HEK293 (cell line): ENCODE measurements at regions not wholly inside any gene's neighbourhood (a gene's known extent, or its start where the extent isn't known, plus 50 kb on each side); places are given as distances from the start of the nearest gene placed in this dataset.

Experiments
- CTCF ChIA-PET: fragments of 350-600 bp; formaldehyde crosslinking; extraction: SDS; loops from one replicate; lab custom pipeline; 2021; ENCODE audit warnings: antibody characterized with exemption; lab: Yijun Ruan, JAX
- POLR2A ChIA-PET: fragments of 300-600 bp; formaldehyde crosslinking; extraction: SDS; loops from one replicate; lab custom pipeline; 2020; ENCODE audit warnings: antibody characterized with exemption, inconsistent platforms; lab: Yijun Ruan, JAX
- H3K27ac ChIP-seq: fragments of 200-500 bp; sonication (Bioruptor generic); 2 replicates; pipeline ENCODE4 v1.5.1; 2014; ENCODE audit warnings: low read depth, low read length, control low read depth, inconsistent platforms; ENCODE audit errors: extremely low read depth
- H3K36me3 ChIP-seq, 2 experiments: fragments of 200-500 bp in 1 of 2; sonication (Bioruptor generic) in 1 of 2; 1 replicate in 1 of 2; 2 replicates in 1 of 2; pipeline ENCODE4 v1.5.1; 2014 to 2017; ENCODE audit warnings: inconsistent platforms in 2 of 2, low read length in 2 of 2; ENCODE audit not compliant: control insufficient read depth in 2 of 2, insufficient read depth in 1 of 2
- H3K4me1 ChIP-seq: fragments of 200-500 bp; sonication (Bioruptor generic); 2 replicates; pipeline ENCODE4 v1.5.1; 2014; ENCODE audit warnings: mild to moderate bottlenecking, low read length, inconsistent platforms; ENCODE audit not compliant: control insufficient read depth, insufficient read depth
- H3K4me3 ChIP-seq: 2 replicates; pipeline ENCODE4 v1.5.1; 2011; ENCODE audit warnings: low read depth, mild to moderate bottlenecking, control low read depth, low read length, moderate library complexity
- H3K9me3 ChIP-seq: fragments of 200-500 bp; sonication (Bioruptor generic); 2 replicates; pipeline ENCODE4 v1.5.1; 2014; ENCODE audit warnings: low read depth, low read length, inconsistent platforms; ENCODE audit not compliant: control insufficient read depth, insufficient read depth
- ATF2 ChIP-seq: fragments of 450-650 bp; formaldehyde crosslinking; IDR thresholded peaks from 2 replicates; pipeline ENCODE4 v1.5.1; 2016; ENCODE audit warnings: missing biosample characterization, missing genetic modification characterization, low read depth
- ELK4 ChIP-seq: IDR thresholded peaks from 2 replicates; pipeline ENCODE4 v1.6.1; 2011; ENCODE audit warnings: mild to moderate bottlenecking, low read depth, low read length, borderline replicate concordance
- KLF1 ChIP-seq: fragments of 450-650 bp; formaldehyde crosslinking; IDR thresholded peaks from 2 replicates; pipeline ENCODE4 v1.5.1; 2016; ENCODE audit warnings: missing biosample characterization, missing genetic modification characterization
- PRDM10 ChIP-seq: fragments of 450-650 bp; formaldehyde crosslinking; IDR thresholded peaks from 2 replicates; pipeline ENCODE4 v1.5.1; 2016; ENCODE audit warnings: missing biosample characterization, missing genetic modification characterization
- ZBTB6 ChIP-seq: fragments of 450-650 bp; formaldehyde crosslinking; IDR thresholded peaks from 2 replicates; pipeline ENCODE4 v1.5.1; 2017; ENCODE audit warnings: missing biosample characterization, missing genetic modification characterization
- ZBTB7A ChIP-seq: fragments of 450-650 bp; formaldehyde crosslinking; IDR thresholded peaks from 2 replicates; pipeline ENCODE4 v1.5.1; 2016; ENCODE audit warnings: low read depth, missing biosample characterization, missing genetic modification characterization
- ZBTB8A ChIP-seq: fragments of 450-650 bp; formaldehyde crosslinking; IDR thresholded peaks from 2 replicates; pipeline ENCODE4 v1.5.1; 2016; ENCODE audit warnings: missing biosample characterization, missing genetic modification characterization
- ZNF10 ChIP-seq: fragments of 450-650 bp; formaldehyde crosslinking; IDR thresholded peaks from 2 replicates; pipeline ENCODE4 v1.5.1; 2017; ENCODE audit warnings: missing biosample characterization, missing genetic modification characterization
- ZNF148 ChIP-seq: fragments of 450-650 bp; formaldehyde crosslinking; IDR thresholded peaks from 2 replicates; pipeline ENCODE4 v1.5.0; 2017; ENCODE audit warnings: missing biosample characterization, missing genetic modification characterization, borderline replicate concordance
- ZNF175 ChIP-seq: fragments of 450-650 bp; formaldehyde crosslinking; IDR thresholded peaks from 2 replicates; pipeline ENCODE4 v1.5.1; 2016; ENCODE audit warnings: missing biosample characterization, missing genetic modification characterization
- ZNF324 ChIP-seq: fragments of 450-650 bp; formaldehyde crosslinking; IDR thresholded peaks from 2 replicates; pipeline ENCODE4 v1.5.1; 2016; ENCODE audit warnings: missing biosample characterization, missing genetic modification characterization
- ZNF341 ChIP-seq: fragments of 450-650 bp; formaldehyde crosslinking; IDR thresholded peaks from 2 replicates; pipeline ENCODE4; 2016; ENCODE audit warnings: low read depth, missing biosample characterization, missing genetic modification characterization
- ZNF350 ChIP-seq: fragments of 450-650 bp; formaldehyde crosslinking; IDR thresholded peaks from 2 replicates; pipeline ENCODE4 v1.5.0; 2017; ENCODE audit warnings: missing biosample characterization, mild to moderate bottlenecking, missing genetic modification characterization
- ZNF362 ChIP-seq: fragments of 450-650 bp; formaldehyde crosslinking; IDR thresholded peaks from 2 replicates; pipeline ENCODE4 v1.5.1; 2016; ENCODE audit warnings: missing biosample characterization, missing genetic modification characterization
- ZNF513 ChIP-seq: fragments of 450-650 bp; IDR thresholded peaks from 2 replicates; pipeline ENCODE4 v1.5.1; 2018; ENCODE audit warnings: missing biosample characterization, missing genetic modification characterization
- ZNF560 ChIP-seq: fragments of 450-650 bp; formaldehyde crosslinking; IDR thresholded peaks from 2 replicates; pipeline ENCODE4 v1.5.1; 2017; ENCODE audit warnings: missing biosample characterization, missing genetic modification characterization, borderline replicate concordance
- ZNF624 ChIP-seq: fragments of 450-650 bp; formaldehyde crosslinking; IDR thresholded peaks from 2 replicates; pipeline ENCODE4 v1.5.1; 2017; ENCODE audit warnings: missing biosample characterization, missing genetic modification characterization
- ZNF629 ChIP-seq: fragments of 450-650 bp; formaldehyde crosslinking; IDR thresholded peaks from 2 replicates; pipeline ENCODE4 v1.5.1; 2017; ENCODE audit warnings: missing biosample characterization, missing genetic modification characterization
- ZNF747 ChIP-seq: fragments of 450-650 bp; formaldehyde crosslinking; IDR thresholded peaks from 2 replicates; pipeline ENCODE4 v1.5.1; 2016; ENCODE audit warnings: missing biosample characterization, missing genetic modification characterization
- ZNF768 ChIP-seq: fragments of 450-650 bp; formaldehyde crosslinking; IDR thresholded peaks from 2 replicates; pipeline ENCODE4 v1.5.1; 2018; ENCODE audit warnings: missing biosample characterization, mild to moderate bottlenecking, missing genetic modification characterization
- ZNF792 ChIP-seq: fragments of 450-650 bp; formaldehyde crosslinking; IDR thresholded peaks from 2 replicates; pipeline ENCODE4 v1.5.1; 2016; ENCODE audit warnings: missing biosample characterization, missing genetic modification characterization

- TF ChIP-seq ZBTB6 (tag by site-specific recombination) (no peak), KLF1 (tag by site-specific recombination) (no peak), ZNF747 (tag by site-specific recombination) (no peak), ZNF10 (tag by site-specific recombination) (no peak), ZBTB7A (tag by site-specific recombination) (no peak)
Observed at GRCh38 chr3:480070-480469, 283.5 kb downstream of the CHL1 start (continued).

- POLR2A ChIA-PET, result no interaction called here
- Histone ChIP-seq H3K4me1 (no peaks in the 10 kb centered on the region), H3K9me3 (no peaks in the 10 kb centered on the region), H3K36me3 (no peaks in the 10 kb centered on the region), H3K4me3 (no peak overlapping the region), H3K27ac (no peak overlapping the region)
- CTCF ChIA-PET, result interaction anchor here (0.8 kb wide), 1 partner anchor 13 kb away, joined by 3 read pairs; no protein-coding TSS in a partner anchor
- no peak for TF ChIP-seq ZNF324
- no peak for TF ChIP-seq ZNF341
- no peak for TF ChIP-seq ELK4
- TF ChIP-seq ZNF350 (tag by site-specific recombination), result no peak
- no peak for TF ChIP-seq PRDM10 (tag by site-specific recombination)
- TF ChIP-seq ZNF768 (tag by site-specific recombination), result no peak
- no peak for TF ChIP-seq ZNF175 (tag by site-specific recombination)
- TF ChIP-seq ZNF513 (tag by site-specific recombination), result no peak
- TF ChIP-seq ZNF747 (tag by site-specific recombination), result no peak
- no peak for TF ChIP-seq ZNF362 (tag by site-specific recombination)
Observed at GRCh38 chr3:481111-481510, 284.5 kb downstream of the CHL1 start.

GRCh38 chr3:481680-482079 is 285.1 kb downstream of the CHL1 start:
- ChIA-PET POLR2A (no interaction called here), CTCF (no interaction called here)
- Histone ChIP-seq H3K9me3 (no peaks in the 10 kb centered on the region), H3K27ac (no peak overlapping the region), H3K4me1 (no peaks in the 10 kb centered on the region), H3K36me3 (no peaks in the 10 kb centered on the region), H3K4me3 (no peak overlapping the region)
- TF ChIP-seq ZNF624 (tag by site-specific recombination) (no peak), ZBTB7A (tag by site-specific recombination) (no peak), ATF2 (tag by site-specific recombination) (no peak), ZNF629 (tag by site-specific recombination) (no peak), ZBTB8A (tag by site-specific recombination) (no peak), ZNF148 (tag by site-specific recombination) (no peak), ZNF560 (tag by site-specific recombination) (no peak), ZNF341 (no peak), ZNF792 (no peak)
